ENCODE measurements at regions not wholly inside any gene's neighbourhood (a gene's known extent, or its start where the extent isn't known, plus 50 kb on each side); places are given as distances from the start of the nearest gene placed in this dataset.

- TF ChIP-seq CTCF (IDR thresholded peaks at IDR 0.05): no peak
- TF ChIP-seq SIN3A (IDR thresholded peaks at IDR 0.05; ENCODE audit: borderline replicate concordance, insufficient read depth, low read depth, low read length): no peak
- TF ChIP-seq POLR2AphosphoS5 (IDR thresholded peaks at IDR 0.05; ENCODE audit: low read depth, low read length): no peak
These were observed 64.1 kb upstream of the ADAM23 start for GRCh38 chr2:206379266-206379665.

All from Panc1 (cell line).